Heart left ventricle (tissue), 13 donors: ENCODE measurements at regions not wholly inside any gene's neighbourhood (a gene's known extent, or its start where the extent isn't known, plus 50 kb on each side); places are given as distances from the start of the nearest gene placed in this dataset.

Experiments
- POLR2A ChIP-seq, 2 donors: fragments of 450-650 bp; IDR thresholded peaks; one replicate each; pipeline ENCODE4 v1.6.1; 2017; ENCODE audit warnings: antibody characterized with exemption in 2 of 2, mild to moderate bottlenecking in 2 of 2, moderate library complexity in 2 of 2
- TF ChIP-seq, protein P1 (sequence below), 12 donors: fragments of 200-600 bp; sonication (generic) in 4 of 12; IDR thresholded peaks; one replicate each; pipeline versions ENCODE4 v1.5.0 to v1.8.0; 2018 to 2022; ENCODE audit warnings: antibody characterized with exemption in 12 of 12, mild to moderate bottlenecking in 5 of 12
- donor health status: ischemic (EF 13 %, LVEDD 7.1; RV severe dilation, severe dysfunction).
- donor health status: DM: no; HTN: yes; CAD: no.
- donor health status: DM: no; HTN: no; CAD: no.
- donor health status: ischemic (EF 25% LVEDD 6.9; RV normal size, moderate dysfunction).
- donor health status: ischemic (EF 25% LVEDD 5.7; RV mildly dilated, moderate dysfunction).
- donor health status: ischemic (EF 35%, LVEDD 5.7; RV mildly dilated, moderate dysfunction).
- donor health status: nonischemic (EF 11% LVEDD 7.7; RV severe dilation, severe dysfunction).
- donor health status: DM: yes; HTN: yes; CAD: no.
- donor health status: PGD.
- donor health status: ischemic (EF 29% LVEDD 5.4; RV normal size, mild dysfunction).
- donor health status: nonischemic (EF 23%, LVEDD 6.1; RV moderate dilation, normal function).

GRCh38 chr11:109733245-109733644 is 311.3 kb downstream of the C11orf87 start:
- TF ChIP-seq, protein P1, sequence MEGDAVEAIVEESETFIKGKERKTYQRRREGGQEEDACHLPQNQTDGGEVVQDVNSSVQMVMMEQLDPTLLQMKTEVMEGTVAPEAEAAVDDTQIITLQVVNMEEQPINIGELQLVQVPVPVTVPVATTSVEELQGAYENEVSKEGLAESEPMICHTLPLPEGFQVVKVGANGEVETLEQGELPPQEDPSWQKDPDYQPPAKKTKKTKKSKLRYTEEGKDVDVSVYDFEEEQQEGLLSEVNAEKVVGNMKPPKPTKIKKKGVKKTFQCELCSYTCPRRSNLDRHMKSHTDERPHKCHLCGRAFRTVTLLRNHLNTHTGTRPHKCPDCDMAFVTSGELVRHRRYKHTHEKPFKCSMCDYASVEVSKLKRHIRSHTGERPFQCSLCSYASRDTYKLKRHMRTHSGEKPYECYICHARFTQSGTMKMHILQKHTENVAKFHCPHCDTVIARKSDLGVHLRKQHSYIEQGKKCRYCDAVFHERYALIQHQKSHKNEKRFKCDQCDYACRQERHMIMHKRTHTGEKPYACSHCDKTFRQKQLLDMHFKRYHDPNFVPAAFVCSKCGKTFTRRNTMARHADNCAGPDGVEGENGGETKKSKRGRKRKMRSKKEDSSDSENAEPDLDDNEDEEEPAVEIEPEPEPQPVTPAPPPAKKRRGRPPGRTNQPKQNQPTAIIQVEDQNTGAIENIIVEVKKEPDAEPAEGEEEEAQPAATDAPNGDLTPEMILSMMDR (IDR thresholded peaks at IDR 0.05), result no peak
- no peak for TF ChIP-seq POLR2A (IDR thresholded peaks at IDR 0.05)
